SK-N-MC (cell line): ENCODE measurements at regions not wholly inside any gene's neighbourhood (a gene's known extent, or its start where the extent isn't known, plus 50 kb on each side); places are given as distances from the start of the nearest gene placed in this dataset.

Source experiments
- EZH2 ChIP-seq: fragments of 200-600 bp; sonication (generic); IDR thresholded peaks from one replicate; pipeline ENCODE4 v1.6.1; 2017; ENCODE audit warnings: antibody characterized with exemption
- FOXP2 ChIP-seq: optimal IDR thresholded peaks from 2 replicates; pipeline ENCODE3; 2011; ENCODE audit warnings: mild to moderate bottlenecking, moderate library complexity; ENCODE audit not compliant: insufficient read depth; ENCODE audit errors: extremely low read length, control extremely low read depth
- POLR2AphosphoS5 ChIP-seq: IDR thresholded peaks from 2 replicates; pipeline ENCODE4 v1.6.1; 2012; ENCODE audit warnings: mild to moderate bottlenecking, low read depth, low read length, borderline replicate concordance

- TF ChIP-seq EZH2, result no peak
- no peak for TF ChIP-seq POLR2AphosphoS5
- TF ChIP-seq FOXP2, result no peak
Observed at GRCh38 chr4:30957706-30958105, 237.5 kb downstream of the PCDH7 start.
